ENCODE measurements at regions not wholly inside any gene's neighbourhood (a gene's known extent, or its start where the extent isn't known, plus 50 kb on each side); places are given as distances from the start of the nearest gene placed in this dataset.

GRCh38 chr4:186882293-186882692 is 158.6 kb upstream of the FAT1 start:
- no peaks in the 10 kb centered on the region for H3F3A ChIP-seq (ENCODE audit: low read depth)
- no peaks in the 10 kb centered on the region for H3K9me3 ChIP-seq (ENCODE audit: low read depth)
- Mint-ChIP-seq H3K4me1 (peaks cover 30% of the 10 kb centered on the region), H3K36me3 (no peaks in the 10 kb centered on the region), H3K4me3 (no peak overlapping the region), H3K27me3 (ENCODE audit: insufficient read depth, low read depth) (no peaks in the 10 kb centered on the region), H3K9me3 (no peaks in the 10 kb centered on the region), H3K27ac (no peak overlapping the region)
- no peak overlapping the region for H3K27ac ChIP-seq
- no peak overlapping the region for H3K4me3 ChIP-seq
- H3K4me1 ChIP-seq: peaks cover 5% of the 10 kb centered on the region
- H3K36me3 ChIP-seq: no peaks in the 10 kb centered on the region
- no peak for DNase-seq (ENCODE audit: low spot score)
- H4K20me1 ChIP-seq (ENCODE audit: low read depth): no peaks in the 10 kb centered on the region
- no peak overlapping the region for H3K4me2 ChIP-seq
- no peak overlapping the region for H3K9ac ChIP-seq
- H3K27me3 ChIP-seq: no peaks in the 10 kb centered on the region
- H3K79me2 ChIP-seq (ENCODE audit: low read depth): no peaks in the 10 kb centered on the region
- TF ChIP-seq CTCF (IDR thresholded peaks at IDR 0.05) (no peak), EZH2phosphoT487 (IDR thresholded peaks at IDR 0.05) (no peak), EZH2 (IDR thresholded peaks at IDR 0.05) (no peak)
- H2AFZ ChIP-seq (replicated peaks): no peak overlapping the region

- peaks cover 40% of the 10 kb centered on the region for H3K4me1 Mint-ChIP-seq
- no peak overlapping the region for H2AFZ ChIP-seq (replicated peaks)
- no peak overlapping the region for H3K4me3 ChIP-seq
- H3K9me3 Mint-ChIP-seq: peaks cover 3% of the 10 kb centered on the region
- no peak overlapping the region for H3K9ac ChIP-seq
- no peak overlapping the region for H3K27ac ChIP-seq
- TF ChIP-seq EZH2phosphoT487 (IDR thresholded peaks at IDR 0.05) (no peak), EZH2 (IDR thresholded peaks at IDR 0.05) (no peak), CTCF (IDR thresholded peaks at IDR 0.05) (no peak)
- no peak overlapping the region for H3K4me2 ChIP-seq
- no peaks in the 10 kb centered on the region for H3K9me3 ChIP-seq (ENCODE audit: low read depth)
- H3K36me3 ChIP-seq: no peaks in the 10 kb centered on the region
- no peak overlapping the region for H3K4me3 Mint-ChIP-seq
- no peaks in the 10 kb centered on the region for H3K27me3 ChIP-seq
- no peaks in the 10 kb centered on the region for H3K36me3 Mint-ChIP-seq
- H3K27ac Mint-ChIP-seq: no peak overlapping the region
- no peaks in the 10 kb centered on the region for H4K20me1 ChIP-seq (ENCODE audit: low read depth)
- H3K27me3 Mint-ChIP-seq (ENCODE audit: insufficient read depth, low read depth): peaks cover 2% of the 10 kb centered on the region
- peak; percentile 32 for DNase-seq (ENCODE audit: low spot score)
- no peaks in the 10 kb centered on the region for H3K79me2 ChIP-seq (ENCODE audit: low read depth)
- H3F3A ChIP-seq (ENCODE audit: low read depth): no peaks in the 10 kb centered on the region
- peaks cover 6% of the 10 kb centered on the region for H3K4me1 ChIP-seq
Measured at GRCh38 chr4:186885289-186885688, 161.6 kb upstream of the FAT1 start.

- Histone ChIP-seq H3K4me2 (no peak overlapping the region), H3K27ac (no peak overlapping the region), H3K4me3 (no peak overlapping the region), H3F3A (ENCODE audit: low read depth) (no peaks in the 10 kb centered on the region), H3K79me2 (ENCODE audit: low read depth) (no peaks in the 10 kb centered on the region), H4K20me1 (ENCODE audit: low read depth) (no peaks in the 10 kb centered on the region), H2AFZ (replicated peaks) (no peak overlapping the region), H3K36me3 (no peaks in the 10 kb centered on the region), H3K27me3 (no peaks in the 10 kb centered on the region), H3K4me1 (peaks cover 6% of the 10 kb centered on the region), H3K9me3 (ENCODE audit: low read depth) (no peaks in the 10 kb centered on the region), H3K9ac (no peak overlapping the region)
- Mint-ChIP-seq H3K4me1 (peaks cover 37% of the 10 kb centered on the region), H3K4me3 (no peak overlapping the region), H3K36me3 (no peaks in the 10 kb centered on the region), H3K27ac (no peak overlapping the region), H3K9me3 (peaks cover 9% of the 10 kb centered on the region), H3K27me3 (ENCODE audit: insufficient read depth, low read depth) (peaks cover 5% of the 10 kb centered on the region)
- TF ChIP-seq CTCF (IDR thresholded peaks at IDR 0.05) (no peak), EZH2 (IDR thresholded peaks at IDR 0.05) (no peak), EZH2phosphoT487 (IDR thresholded peaks at IDR 0.05) (no peak)
- no peak for DNase-seq (ENCODE audit: low spot score)
Measured at GRCh38 chr4:186886759-186887158, 163.1 kb upstream of the FAT1 start.

Measured in neural progenitor cell (in vitro differentiated cells).